ENCODE measurements at regions not wholly inside any gene's neighbourhood (a gene's known extent, or its start where the extent isn't known, plus 50 kb on each side); places are given as distances from the start of the nearest gene placed in this dataset.
"Not testable (repeated sequence)": the region's sequence is repeated elsewhere in the genome, so short reads cannot be mapped to it uniquely, and the experiment has no call there.

DNA sequence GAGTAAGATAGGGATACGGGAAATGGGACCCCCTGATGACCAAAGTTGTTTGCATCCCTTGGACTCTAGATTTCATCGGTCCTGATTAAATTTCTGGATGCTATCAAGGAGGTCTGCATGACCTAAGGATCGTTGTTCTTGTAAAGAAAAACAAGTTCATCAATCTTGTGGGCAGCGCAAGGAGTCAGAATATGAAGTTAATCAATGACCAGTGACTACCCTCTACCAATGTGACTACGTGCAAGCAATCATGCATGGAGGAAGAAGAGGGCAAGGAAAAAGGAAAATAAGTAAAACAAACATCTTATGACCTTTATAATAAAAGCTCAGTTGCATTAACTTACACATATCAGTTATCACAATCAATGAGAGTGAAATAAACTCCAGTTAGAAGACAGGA is 139.7 kb downstream of the RTP4 start:
- Histone ChIP-seq H3K4me1 (ENCODE audit: control insufficient read depth in 1 of 2, insufficient read depth in 2 of 2, low read length in 2 of 2) (no peaks in the 10 kb centered on the region), H3K27me3 (ENCODE audit: control insufficient read depth in 1 of 2, insufficient read depth in 2 of 2, low read length in 1 of 2) (peaks cover 0 to 4% of the 10 kb centered on the region in 2 donors), H3K36me3 (ENCODE audit: control insufficient read depth in 1 of 2, insufficient read depth in 2 of 2, low read length in 1 of 2) (no peaks in the 10 kb centered on the region), H3K9me3 (ENCODE audit: control insufficient read depth, low read length) (peaks cover 8% of the 10 kb centered on the region), H3K27ac (ENCODE audit: low read depth in 1 of 2, low read length in 2 of 2) (no peak overlapping the region), H3K4me3 (ENCODE audit: low read length in 2 of 2) (no peak overlapping the region)
- intact Hi-C loops (cut with DNase I) = no loop called here
- ATAC-seq (ENCODE audit: low FRiP score) = no peak
- 56 to 60% methylated on average over 5 of the region's 5 CpGs for WGBS, 2 donors
- no peak for DNase-seq

DNA sequence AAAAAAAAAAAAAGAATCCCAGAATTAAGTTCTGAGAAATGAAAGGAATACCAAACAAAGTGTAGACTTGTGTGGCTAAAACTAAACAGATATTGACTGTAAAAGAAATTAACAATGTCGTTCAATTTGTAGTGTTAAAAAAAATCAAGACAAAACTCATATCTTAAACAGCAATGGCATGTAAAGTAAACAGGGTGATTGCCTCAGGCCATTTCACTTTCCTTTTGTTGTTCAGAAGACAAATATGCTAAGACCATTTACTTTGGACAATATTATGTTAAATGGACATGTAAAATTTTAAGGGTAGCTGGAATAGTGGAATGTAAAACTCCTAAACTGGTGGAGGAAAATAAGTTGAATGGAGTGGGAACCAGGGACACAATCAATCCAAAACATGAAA is 139.1 kb downstream of the RTP4 start:
- ATAC-seq (ENCODE audit: low FRiP score) = no peak
- no peak for DNase-seq
- no peaks in the 10 kb centered on the region for H3K36me3 ChIP-seq (ENCODE audit: control insufficient read depth in 1 of 2, insufficient read depth in 2 of 2, low read length in 1 of 2)
- H3K4me3 ChIP-seq (ENCODE audit: low read length in 2 of 2) = no peak overlapping the region
- no peak overlapping the region for H3K27ac ChIP-seq (ENCODE audit: low read depth in 1 of 2, low read length in 2 of 2)
- peaks cover 3% of the 10 kb centered on the region for H3K9me3 ChIP-seq (ENCODE audit: control insufficient read depth, low read length)
- H3K27me3 ChIP-seq (ENCODE audit: control insufficient read depth in 1 of 2, insufficient read depth in 2 of 2, low read length in 1 of 2) = peaks cover 0 to under 1% of the 10 kb centered on the region in 2 donors
- 56 to 66% methylated on average over 1 of the region's 1 CpG for WGBS, 2 donors
- intact Hi-C loops (cut with DNase I) = no loop called here
- no peaks in the 10 kb centered on the region for H3K4me1 ChIP-seq (ENCODE audit: control insufficient read depth in 1 of 2, insufficient read depth in 2 of 2, low read length in 2 of 2)

GRCh38 chr3:187504435-187504834 is 136.2 kb downstream of the RTP4 start:
- no peak for ATAC-seq (ENCODE audit: low FRiP score)
- intact Hi-C loops (cut with DNase I) = no loop called here
- 74 to 84% methylated on average over 3 of the region's 3 CpGs for WGBS, 2 donors

GRCh38 chr3:187498211-187498724 is 130.1 kb downstream of the RTP4 start:
- Histone ChIP-seq H3K27me3 (ENCODE audit: control insufficient read depth in 1 of 2, insufficient read depth in 2 of 2, low read length in 1 of 2) (no peaks in the 10 kb centered on the region), H3K27ac (ENCODE audit: low read depth in 1 of 2, low read length in 2 of 2) (no peak overlapping the region), H3K4me3 (ENCODE audit: low read length in 2 of 2) (no peak overlapping the region), H3K36me3 (ENCODE audit: control insufficient read depth in 1 of 2, insufficient read depth in 2 of 2, low read length in 1 of 2) (no peaks in the 10 kb centered on the region), H3K9me3 (ENCODE audit: control insufficient read depth, low read length) (no peaks in the 10 kb centered on the region), H3K4me1 (ENCODE audit: control insufficient read depth in 1 of 2, insufficient read depth in 2 of 2, low read length in 2 of 2) (no peaks in the 10 kb centered on the region)
- DNase-seq (no peak), ATAC-seq (ENCODE audit: low FRiP score) (no peak)
- 82 to 89% methylated on average over 3 of the region's 3 CpGs for WGBS, 2 donors
- intact Hi-C loops (cut with DNase I) = no loop called here

More at GRCh38 chr3:187504435-187504834, 136.2 kb downstream of the RTP4 start:
- no peaks in the 10 kb centered on the region for H3K27me3 ChIP-seq (ENCODE audit: control insufficient read depth in 1 of 2, insufficient read depth in 2 of 2, low read length in 1 of 2)
- H3K4me1 ChIP-seq (ENCODE audit: control insufficient read depth in 1 of 2, insufficient read depth in 2 of 2, low read length in 2 of 2) = no peaks in the 10 kb centered on the region
- no peaks in the 10 kb centered on the region for H3K9me3 ChIP-seq (ENCODE audit: control insufficient read depth, low read length)
- no peak overlapping the region for H3K4me3 ChIP-seq (ENCODE audit: low read length in 2 of 2)
- no peaks in the 10 kb centered on the region for H3K36me3 ChIP-seq (ENCODE audit: control insufficient read depth in 1 of 2, insufficient read depth in 2 of 2, low read length in 1 of 2)
- no peak for DNase-seq
- no peak overlapping the region for H3K27ac ChIP-seq (ENCODE audit: low read depth in 1 of 2, low read length in 2 of 2)

DNA sequence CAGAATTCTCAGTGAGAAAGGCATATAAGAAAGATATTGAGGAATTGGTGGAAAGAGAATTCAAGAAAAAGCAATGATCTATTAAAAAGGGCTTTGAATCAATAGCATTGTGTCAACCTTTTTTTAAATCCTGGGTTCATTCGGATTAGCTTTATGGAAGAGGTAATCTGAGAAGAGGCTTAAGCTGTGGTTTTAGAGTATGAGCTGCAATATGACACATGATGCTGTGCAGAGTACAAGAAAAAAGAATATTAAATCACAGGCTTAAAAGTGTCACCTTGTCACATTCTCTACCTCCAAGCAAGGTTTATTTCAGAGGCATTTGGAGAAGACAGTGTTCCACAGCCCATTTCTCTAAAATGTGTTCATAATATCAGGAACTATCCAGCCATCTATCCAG is 128.9 kb downstream of the RTP4 start:
- H3K36me3 ChIP-seq (ENCODE audit: control insufficient read depth in 1 of 2, insufficient read depth in 2 of 2, low read length in 1 of 2) = no peaks in the 10 kb centered on the region
- H3K4me1 ChIP-seq (ENCODE audit: control insufficient read depth in 1 of 2, insufficient read depth in 2 of 2, low read length in 2 of 2) = no peaks in the 10 kb centered on the region
- H3K4me3 ChIP-seq (ENCODE audit: low read length in 2 of 2) = no peak overlapping the region
- H3K9me3 ChIP-seq (ENCODE audit: control insufficient read depth, low read length) = peaks cover 2% of the 10 kb centered on the region
- no peak for ATAC-seq (ENCODE audit: low FRiP score)
- 90 to 91% methylated on average over 1 of the region's 1 CpG for WGBS, 2 donors
- no peak overlapping the region for H3K27ac ChIP-seq (ENCODE audit: low read depth in 1 of 2, low read length in 2 of 2)
- H3K27me3 ChIP-seq (ENCODE audit: control insufficient read depth in 1 of 2, insufficient read depth in 2 of 2, low read length in 1 of 2) = no peaks in the 10 kb centered on the region
- intact Hi-C loops (cut with DNase I) = no loop called here
- no peak for DNase-seq

- H3K9me3 ChIP-seq (ENCODE audit: control insufficient read depth, low read length); DNase-seq; H3K4me3 ChIP-seq (ENCODE audit: low read length in 2 of 2); H3K27ac ChIP-seq (ENCODE audit: low read depth in 1 of 2, low read length in 2 of 2); H3K27me3 ChIP-seq (ENCODE audit: control insufficient read depth in 1 of 2, insufficient read depth in 2 of 2, low read length in 1 of 2); ATAC-seq (ENCODE audit: low FRiP score); intact Hi-C loops (cut with DNase I); H3K4me1 ChIP-seq (ENCODE audit: control insufficient read depth in 1 of 2, insufficient read depth in 2 of 2, low read length in 2 of 2); H3K36me3 ChIP-seq (ENCODE audit: control insufficient read depth in 1 of 2, insufficient read depth in 2 of 2, low read length in 1 of 2): not testable (repeated sequence)
- 87 to 93% methylated on average over 3 of the region's 3 CpGs for WGBS, 2 donors
Measured at GRCh38 chr3:187494056-187494455, 125.9 kb downstream of the RTP4 start.

DNA sequence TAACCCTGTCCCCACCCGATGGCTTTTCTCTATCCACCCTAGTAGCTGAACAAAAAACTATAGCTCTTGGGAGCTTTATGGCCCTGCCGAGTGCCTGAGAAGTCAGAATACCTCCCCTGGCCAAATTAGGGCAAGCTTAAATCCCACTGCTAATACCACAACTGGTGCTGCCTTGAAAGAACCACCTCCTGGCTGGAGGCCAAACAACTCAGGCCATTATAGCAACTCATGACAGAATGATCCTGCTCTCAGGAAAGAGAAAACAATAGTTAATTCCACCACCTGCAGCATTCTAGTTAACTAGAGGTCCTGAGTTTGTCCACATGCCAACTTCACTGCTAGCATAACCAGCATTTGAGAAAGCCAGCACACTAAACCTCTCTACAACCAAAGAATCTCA is 123.2 kb downstream of the RTP4 start:
- peaks cover 4% of the 10 kb centered on the region for H3K9me3 ChIP-seq (ENCODE audit: control insufficient read depth, low read length)
- DNase-seq (no peak), ATAC-seq (ENCODE audit: low FRiP score) (no peak)
- H3K27ac ChIP-seq (ENCODE audit: low read depth in 1 of 2, low read length in 2 of 2) = no peak overlapping the region
- 65 to 73% methylated on average over 2 of the region's 2 CpGs for WGBS, 2 donors
- H3K4me1 ChIP-seq (ENCODE audit: control insufficient read depth in 1 of 2, insufficient read depth in 2 of 2, low read length in 2 of 2) = no peaks in the 10 kb centered on the region
- H3K36me3 ChIP-seq (ENCODE audit: control insufficient read depth in 1 of 2, insufficient read depth in 2 of 2, low read length in 1 of 2) = no peaks in the 10 kb centered on the region
- H3K4me3 ChIP-seq (ENCODE audit: low read length in 2 of 2) = no peak overlapping the region
- no peaks in the 10 kb centered on the region for H3K27me3 ChIP-seq (ENCODE audit: control insufficient read depth in 1 of 2, insufficient read depth in 2 of 2, low read length in 1 of 2)
- intact Hi-C loops (cut with DNase I) = no loop called here

- H3K27ac ChIP-seq (ENCODE audit: low read depth in 1 of 2, low read length in 2 of 2) = no peak overlapping the region
- DNase-seq = no peak
- H3K4me1 ChIP-seq (ENCODE audit: control insufficient read depth in 1 of 2, insufficient read depth in 2 of 2, low read length in 2 of 2) = no peaks in the 10 kb centered on the region
- 65 to 79% methylated on average over 1 of the region's 1 CpG for WGBS, 2 donors
- intact Hi-C loops (cut with DNase I) = no loop called here
- no peak overlapping the region for H3K4me3 ChIP-seq (ENCODE audit: low read length in 2 of 2)
- H3K27me3 ChIP-seq (ENCODE audit: control insufficient read depth in 1 of 2, insufficient read depth in 2 of 2, low read length in 1 of 2) = no peaks in the 10 kb centered on the region
- H3K9me3 ChIP-seq (ENCODE audit: control insufficient read depth, low read length) = peaks cover 4% of the 10 kb centered on the region
- H3K36me3 ChIP-seq (ENCODE audit: control insufficient read depth in 1 of 2, insufficient read depth in 2 of 2, low read length in 1 of 2) = no peaks in the 10 kb centered on the region
- no peak for ATAC-seq (ENCODE audit: low FRiP score)
Measured at GRCh38 chr3:187490366-187490765, 122.2 kb downstream of the RTP4 start.

DNA sequence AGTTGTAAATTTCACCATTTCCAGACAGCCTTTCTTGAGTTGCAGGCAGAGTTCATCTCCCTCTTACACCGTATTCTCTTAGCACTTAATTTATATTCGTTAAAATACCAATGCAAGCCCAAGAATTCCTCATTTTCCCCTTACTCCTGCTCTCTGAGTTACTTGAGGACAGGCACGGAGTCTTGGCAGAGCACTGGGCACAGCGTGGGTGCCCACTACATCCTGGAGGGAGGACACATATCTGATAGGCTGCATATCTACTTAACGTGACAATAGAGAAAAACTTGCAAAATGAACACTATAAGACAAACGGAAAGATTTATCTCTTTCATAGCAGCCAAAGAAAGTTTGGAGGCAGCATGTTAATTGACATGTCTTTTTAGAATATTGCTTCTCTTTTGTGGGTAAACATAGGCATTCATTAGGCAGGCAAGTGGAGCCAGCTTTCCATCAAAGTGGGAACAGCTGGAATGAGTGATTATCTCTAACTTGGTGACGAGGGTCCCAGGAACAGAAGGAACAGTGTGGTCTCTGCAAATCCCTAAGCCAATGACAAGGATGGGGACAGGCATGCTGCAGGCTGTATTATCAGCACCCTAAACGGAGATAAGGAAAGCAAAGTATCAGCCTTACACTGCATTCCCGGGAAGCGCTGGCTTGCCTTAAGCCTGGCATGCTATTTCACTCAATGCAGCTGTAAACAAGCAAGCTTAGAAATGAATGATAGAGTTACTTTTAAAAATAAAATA is 116.5 kb downstream of the RTP4 start:
- peaks cover 0 to 1% of the 10 kb centered on the region in 2 donors for H3K27me3 ChIP-seq (ENCODE audit: control insufficient read depth in 1 of 2, insufficient read depth in 2 of 2, low read length in 1 of 2)
- H3K27ac ChIP-seq (ENCODE audit: low read depth in 1 of 2, low read length in 2 of 2) = no peak overlapping the region
- WGBS, 2 donors = 13 to 16% methylated on average over 10 of the region's 10 CpGs
- no peaks in the 10 kb centered on the region for H3K4me1 ChIP-seq (ENCODE audit: control insufficient read depth in 1 of 2, insufficient read depth in 2 of 2, low read length in 2 of 2)
- intact Hi-C loops (cut with DNase I) = no loop called here
- no peaks in the 10 kb centered on the region for H3K9me3 ChIP-seq (ENCODE audit: control insufficient read depth, low read length)
- H3K4me3 ChIP-seq (ENCODE audit: low read length in 2 of 2) = no peak overlapping the region
- H3K36me3 ChIP-seq (ENCODE audit: control insufficient read depth in 1 of 2, insufficient read depth in 2 of 2, low read length in 1 of 2) = no peaks in the 10 kb centered on the region
- DNase-seq = no peak
- no peak for ATAC-seq (ENCODE audit: low FRiP score)

Data from aorta (tissue), 5 donors.